Activated naive CD8-positive, alpha-beta T cell (primary cell): ENCODE measurements at regions not wholly inside any gene's neighbourhood (a gene's known extent, or its start where the extent isn't known, plus 50 kb on each side); places are given as distances from the start of the nearest gene placed in this dataset.

ENCODE experiments used
- H3K27ac Mint-ChIP-seq: one replicate; pipeline ENCODE4 v1.8.0; 2021; ENCODE audit warnings: mixed read lengths
- H3K27me3 Mint-ChIP-seq: one replicate; pipeline ENCODE4 v1.8.0; 2021; ENCODE audit warnings: mixed read lengths
- H3K36me3 Mint-ChIP-seq: one replicate; pipeline ENCODE4 v1.8.0; 2021; ENCODE audit warnings: mixed read lengths
- H3K4me1 Mint-ChIP-seq: one replicate; pipeline ENCODE4 v1.8.0; 2021; ENCODE audit warnings: low read depth, mixed read lengths
- H3K4me3 Mint-ChIP-seq: one replicate; pipeline ENCODE4 v1.8.0; 2021; ENCODE audit warnings: mild to moderate bottlenecking, mixed read lengths
- H3K9me3 Mint-ChIP-seq: one replicate; pipeline ENCODE4 v1.8.0; 2021; ENCODE audit warnings: low read depth, mixed read lengths

DNA sequence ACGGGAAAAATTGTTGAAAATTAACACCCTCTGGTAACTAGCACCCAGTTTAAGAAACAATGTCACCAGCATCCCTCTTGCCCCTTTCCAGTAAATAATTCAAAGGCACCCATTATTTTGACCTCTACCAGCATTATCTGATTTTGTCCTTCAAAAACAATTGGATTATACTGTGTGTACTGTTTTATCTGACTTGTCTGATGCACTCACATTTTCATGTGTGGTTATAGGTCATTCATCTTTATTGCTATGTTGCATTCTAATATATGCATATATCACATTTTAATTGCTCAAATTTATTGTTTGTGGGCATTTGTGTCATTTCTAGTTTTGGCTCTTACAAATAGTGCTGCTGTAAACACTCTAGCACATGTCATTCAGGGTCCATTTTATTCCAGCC, 260.9 kb upstream of the PRDM1 start:
- H3K36me3 Mint-ChIP-seq: peaks cover 6% of the 10 kb centered on the region
- H3K4me3 Mint-ChIP-seq: no peak overlapping the region
- peaks cover 5% of the 10 kb centered on the region for H3K27me3 Mint-ChIP-seq
- H3K9me3 Mint-ChIP-seq: peaks cover 7% of the 10 kb centered on the region
- no peak overlapping the region for H3K27ac Mint-ChIP-seq
- no peaks in the 10 kb centered on the region for H3K4me1 Mint-ChIP-seq

DNA sequence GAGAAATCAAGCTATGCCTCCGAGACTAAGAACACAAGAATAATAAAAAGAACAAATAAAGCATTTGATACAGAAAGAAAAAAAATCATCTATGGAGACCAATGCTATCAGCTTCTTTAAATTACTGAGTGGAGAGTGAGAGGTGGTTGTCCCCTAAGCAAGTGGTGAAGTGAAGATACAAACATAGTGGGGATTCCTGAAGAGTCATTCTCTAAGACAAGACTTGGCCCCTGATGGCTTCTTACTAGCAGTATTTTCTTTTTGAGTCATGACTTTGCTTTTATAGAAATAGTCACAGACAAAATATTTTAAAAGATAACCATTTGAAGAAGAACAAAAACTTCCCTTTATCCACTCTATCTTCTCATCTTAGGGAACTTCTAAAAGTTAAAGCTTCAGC, 261.4 kb upstream of the PRDM1 start:
- H3K4me3 Mint-ChIP-seq: no peak overlapping the region
- H3K27ac Mint-ChIP-seq: no peak overlapping the region
- peaks cover 7% of the 10 kb centered on the region for H3K9me3 Mint-ChIP-seq
- peaks cover 5% of the 10 kb centered on the region for H3K27me3 Mint-ChIP-seq
- H3K36me3 Mint-ChIP-seq: peaks cover 6% of the 10 kb centered on the region
- no peaks in the 10 kb centered on the region for H3K4me1 Mint-ChIP-seq

DNA sequence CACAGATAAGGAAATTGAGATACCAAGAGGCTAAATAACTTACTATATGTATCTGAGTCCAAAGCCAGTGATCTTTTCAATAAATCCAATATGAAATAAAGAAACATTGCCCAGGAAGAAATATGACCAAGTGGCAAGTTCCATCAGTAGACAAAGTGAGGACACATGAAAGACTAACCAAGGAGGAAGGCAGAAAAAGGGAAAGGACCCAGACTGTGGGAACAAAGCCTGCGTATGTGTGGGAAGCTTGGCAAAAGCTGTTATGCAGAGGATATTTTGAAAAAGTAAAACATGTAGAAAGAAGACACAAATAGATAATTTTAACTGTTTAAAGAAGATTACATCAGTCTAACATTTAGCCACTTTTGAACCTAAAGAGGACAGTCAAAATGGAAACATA, 264.4 kb upstream of the PRDM1 start:
- Mint-ChIP-seq H3K4me1 (no peaks in the 10 kb centered on the region), H3K27ac (no peak overlapping the region), H3K4me3 (no peak overlapping the region), H3K36me3 (peaks cover 6% of the 10 kb centered on the region), H3K9me3 (peaks cover 7% of the 10 kb centered on the region), H3K27me3 (peaks cover 2% of the 10 kb centered on the region)

DNA sequence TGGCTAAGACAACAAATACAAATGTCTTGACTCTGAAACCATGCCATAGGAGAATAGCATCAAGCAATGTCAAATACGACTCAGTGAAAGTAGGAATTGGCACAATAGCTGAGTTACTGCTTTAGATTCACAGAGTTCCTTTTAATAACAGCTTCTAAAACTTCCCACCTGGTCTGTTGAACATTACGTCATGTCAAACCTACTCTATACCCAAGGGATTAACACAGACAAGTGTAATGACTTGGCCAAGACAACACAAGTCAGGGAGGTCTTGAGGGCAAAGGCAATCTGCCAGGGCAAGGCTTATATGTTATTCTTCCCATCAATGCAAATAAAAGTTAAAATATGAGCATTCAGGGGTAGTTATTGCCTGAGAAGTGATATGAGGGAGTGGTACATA, 265.1 kb upstream of the PRDM1 start:
- Mint-ChIP-seq H3K36me3 (peaks cover 4% of the 10 kb centered on the region), H3K9me3 (peaks cover 7% of the 10 kb centered on the region), H3K27ac (no peak overlapping the region), H3K4me3 (no peak overlapping the region), H3K4me1 (no peaks in the 10 kb centered on the region), H3K27me3 (no peaks in the 10 kb centered on the region)

DNA sequence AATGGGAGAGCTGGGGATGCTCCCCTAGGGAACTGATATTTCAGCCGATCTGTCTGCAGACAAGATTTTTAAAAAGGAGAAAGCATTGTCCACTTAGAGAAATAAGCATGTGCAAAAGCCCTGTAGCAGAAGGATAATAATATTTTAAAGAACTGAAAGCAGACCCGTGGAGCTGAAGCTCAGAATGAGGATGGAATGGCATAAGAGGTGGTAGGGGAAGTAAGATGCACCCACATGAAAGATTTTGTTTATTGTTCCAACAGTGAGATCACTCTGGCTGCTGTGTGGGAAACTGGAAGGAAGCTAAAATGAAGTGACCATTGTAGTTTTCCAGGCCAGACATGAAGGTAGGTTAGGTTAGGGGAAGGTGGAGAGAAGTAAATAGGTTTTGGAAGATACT, 266.4 kb upstream of the PRDM1 start:
- peaks cover 7% of the 10 kb centered on the region for H3K9me3 Mint-ChIP-seq
- no peak overlapping the region for H3K27ac Mint-ChIP-seq
- H3K4me3 Mint-ChIP-seq: no peak overlapping the region
- peaks cover 3% of the 10 kb centered on the region for H3K4me1 Mint-ChIP-seq
- no peaks in the 10 kb centered on the region for H3K27me3 Mint-ChIP-seq
- H3K36me3 Mint-ChIP-seq: peaks cover 4% of the 10 kb centered on the region

DNA sequence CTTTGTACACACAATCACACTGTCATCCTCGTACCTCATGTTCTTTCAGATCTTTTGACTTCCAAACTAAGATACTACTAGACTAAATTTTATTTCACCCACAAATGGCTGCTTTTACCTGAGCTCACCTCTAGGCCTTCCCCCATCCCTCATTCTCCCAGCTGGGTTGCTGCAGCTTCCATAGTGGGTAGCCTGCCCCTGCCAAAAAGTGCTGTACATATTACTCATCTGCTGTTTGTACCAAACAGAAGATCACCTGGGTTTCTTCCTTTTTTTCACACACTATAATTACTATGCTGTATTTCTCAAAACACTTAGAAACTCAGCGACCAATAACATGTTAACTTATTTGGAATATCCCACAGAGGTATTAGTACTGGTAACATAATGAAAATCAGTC, 267.6 kb upstream of the PRDM1 start:
- no peaks in the 10 kb centered on the region for H3K27me3 Mint-ChIP-seq
- no peak overlapping the region for H3K27ac Mint-ChIP-seq

DNA sequence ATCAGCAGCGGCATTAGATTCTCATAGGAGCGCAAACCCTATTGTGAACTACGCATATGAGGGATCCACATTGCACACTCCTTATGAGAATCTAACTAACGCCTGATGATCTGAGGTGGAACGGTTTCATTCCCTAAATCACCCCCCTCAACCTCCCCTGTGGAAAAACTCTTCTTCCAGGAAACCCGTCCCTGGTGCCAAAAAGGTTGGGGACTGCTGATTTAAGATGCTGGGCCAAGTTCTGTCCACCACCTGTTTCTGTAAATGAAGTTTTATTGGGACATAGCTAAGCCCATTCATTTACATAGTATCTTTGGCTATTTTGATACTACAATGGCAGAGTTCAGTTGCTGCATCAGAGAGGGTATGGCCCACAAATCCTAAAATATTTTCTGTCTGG, 268.2 kb upstream of the PRDM1 start:
- Mint-ChIP-seq H3K27ac (no peak overlapping the region), H3K27me3 (no peaks in the 10 kb centered on the region), H3K4me1 (peaks cover 3% of the 10 kb centered on the region), H3K36me3 (peaks cover 4% of the 10 kb centered on the region), H3K4me3 (no peak overlapping the region), H3K9me3 (peaks cover 7% of the 10 kb centered on the region)

More for the DNA sequence above, 267.6 kb upstream of the PRDM1 start:
- peaks cover 4% of the 10 kb centered on the region for H3K36me3 Mint-ChIP-seq
- H3K4me3 Mint-ChIP-seq: no peak overlapping the region
- H3K4me1 Mint-ChIP-seq: peaks cover 3% of the 10 kb centered on the region
- H3K9me3 Mint-ChIP-seq: peaks cover 7% of the 10 kb centered on the region

DNA sequence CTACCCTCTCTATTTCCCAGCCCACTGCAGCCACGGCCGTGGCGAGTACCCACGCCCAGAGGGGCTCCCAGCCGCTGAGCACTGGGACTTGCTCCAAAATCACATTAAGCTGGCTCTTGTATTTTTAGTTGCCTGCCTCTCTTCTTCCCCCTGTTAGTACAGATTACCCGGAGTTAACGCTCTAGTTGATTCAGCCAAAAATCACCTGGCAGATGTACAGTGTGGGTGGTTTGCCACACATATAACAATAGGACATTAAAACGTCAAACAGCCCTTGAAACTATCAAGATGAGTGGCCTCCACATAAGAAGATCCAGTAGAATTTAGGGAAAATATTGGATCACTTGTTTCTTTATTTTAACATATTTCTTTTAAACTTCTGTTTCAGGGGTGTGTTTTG, 268.8 kb upstream of the PRDM1 start:
- peaks cover 3% of the 10 kb centered on the region for H3K4me1 Mint-ChIP-seq
- H3K9me3 Mint-ChIP-seq: peaks cover 6% of the 10 kb centered on the region
- H3K36me3 Mint-ChIP-seq: peaks cover 4% of the 10 kb centered on the region
- no peak overlapping the region for H3K4me3 Mint-ChIP-seq
- no peak overlapping the region for H3K27ac Mint-ChIP-seq
- H3K27me3 Mint-ChIP-seq: no peaks in the 10 kb centered on the region

DNA sequence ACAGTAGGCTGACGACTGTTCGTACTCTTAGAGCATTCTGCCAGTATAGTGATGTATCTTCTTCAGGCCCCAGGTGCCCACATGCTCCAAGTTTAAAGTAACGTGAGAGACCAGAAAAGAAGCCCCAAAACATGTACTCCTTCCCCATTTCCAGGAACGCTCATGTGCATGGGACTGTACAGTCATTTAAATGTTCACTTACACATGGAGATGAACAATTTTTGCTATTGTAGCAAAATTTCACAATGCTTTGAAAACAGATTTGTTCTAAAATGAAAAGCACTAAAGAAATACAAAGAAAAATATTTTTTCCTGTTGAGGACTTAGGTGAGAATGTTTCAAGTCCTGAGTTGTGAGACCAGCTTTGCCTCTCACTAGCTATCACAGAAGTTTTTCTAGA, 269.3 kb upstream of the PRDM1 start:
- Mint-ChIP-seq H3K27ac (no peak overlapping the region), H3K4me3 (no peak overlapping the region), H3K9me3 (peaks cover 3% of the 10 kb centered on the region), H3K4me1 (peaks cover 3% of the 10 kb centered on the region), H3K36me3 (peaks cover 4% of the 10 kb centered on the region), H3K27me3 (no peaks in the 10 kb centered on the region)

DNA sequence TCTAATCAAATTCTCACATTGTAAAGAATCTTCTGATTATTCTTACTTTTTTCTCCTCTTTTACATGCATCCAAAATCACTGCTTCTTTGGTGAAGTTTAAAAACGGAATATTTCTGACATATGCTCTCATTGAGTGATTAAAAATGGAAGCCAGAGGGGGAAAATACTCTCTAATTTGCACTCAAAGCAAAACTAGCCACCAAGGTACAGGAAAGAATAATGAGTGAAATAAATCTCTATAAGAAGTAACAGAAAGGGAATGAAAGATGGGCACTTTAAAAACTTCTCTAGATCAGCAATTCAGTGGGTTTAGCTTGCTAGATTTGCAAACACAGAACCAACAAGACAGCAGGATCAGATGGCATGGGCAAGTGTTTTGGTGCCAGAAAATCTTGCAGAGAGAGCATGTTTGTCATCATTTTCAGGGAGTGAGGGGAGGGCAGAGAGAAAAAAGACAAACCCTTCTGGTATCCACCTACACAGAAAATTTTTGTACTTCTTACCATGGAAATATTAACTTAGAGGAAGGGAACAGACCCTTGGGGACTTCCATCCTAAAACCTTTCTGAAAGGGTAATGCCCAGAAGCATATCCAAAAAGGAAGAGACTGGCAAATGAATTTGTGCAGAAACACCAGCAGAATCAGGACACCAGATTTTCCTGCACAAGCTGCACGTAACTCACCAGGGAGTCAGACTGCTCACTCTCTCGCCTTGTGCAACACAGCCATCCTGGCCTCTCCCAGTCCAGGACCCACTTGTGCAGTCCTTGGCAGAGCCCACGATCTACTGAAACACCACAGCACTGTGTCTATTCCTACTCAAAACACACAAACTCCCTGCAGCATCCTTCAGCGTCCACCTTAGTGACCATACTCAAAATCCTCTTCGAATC, 270.2 kb upstream of the PRDM1 start:
- Mint-ChIP-seq H3K4me3 (no peak overlapping the region), H3K4me1 (peaks cover 3% of the 10 kb centered on the region), H3K27me3 (no peaks in the 10 kb centered on the region), H3K9me3 (no peaks in the 10 kb centered on the region), H3K36me3 (no peaks in the 10 kb centered on the region), H3K27ac (no peak overlapping the region)

DNA sequence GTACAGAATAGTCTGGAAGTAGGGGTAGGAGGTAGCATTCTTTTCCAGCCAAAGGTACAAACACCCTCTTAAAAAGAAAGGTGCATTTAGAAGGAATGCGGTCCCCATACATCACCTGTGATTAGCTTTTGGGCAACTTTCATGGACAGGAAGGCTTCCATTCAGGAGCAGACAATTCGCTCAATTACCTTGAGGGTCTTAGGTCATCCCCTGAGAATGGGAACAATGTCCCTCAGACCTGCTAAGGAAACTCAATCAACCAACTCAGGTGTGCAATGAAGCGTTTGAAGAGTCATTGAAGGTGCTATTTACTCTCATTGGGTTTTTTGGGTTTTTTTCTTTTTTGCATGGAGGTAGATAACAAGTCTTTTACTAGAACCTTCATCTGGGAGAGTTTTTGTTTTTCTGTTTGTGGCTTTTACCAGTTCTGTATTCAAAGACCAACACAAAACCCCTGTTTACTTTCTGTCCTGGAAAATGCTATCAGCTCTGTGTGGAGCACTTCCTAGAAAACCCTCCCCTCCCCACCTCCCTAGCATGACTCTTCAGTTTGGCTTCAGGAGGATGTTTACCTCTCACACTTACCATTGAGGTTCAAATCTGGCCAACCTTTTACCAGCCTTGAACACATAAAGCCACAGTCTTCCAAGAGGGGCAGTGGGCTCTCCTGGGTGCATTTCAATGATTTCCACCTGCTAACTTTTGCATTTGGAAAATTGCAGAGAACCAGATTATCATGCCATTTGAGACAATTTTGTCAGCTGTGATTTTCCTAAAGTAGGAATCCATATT, 271.2 kb upstream of the PRDM1 start:
- H3K27me3 Mint-ChIP-seq: no peaks in the 10 kb centered on the region
- H3K4me3 Mint-ChIP-seq: no peak overlapping the region
- no peak overlapping the region for H3K27ac Mint-ChIP-seq
- peaks cover 12% of the 10 kb centered on the region for H3K4me1 Mint-ChIP-seq
- no peaks in the 10 kb centered on the region for H3K9me3 Mint-ChIP-seq
- no peaks in the 10 kb centered on the region for H3K36me3 Mint-ChIP-seq

DNA sequence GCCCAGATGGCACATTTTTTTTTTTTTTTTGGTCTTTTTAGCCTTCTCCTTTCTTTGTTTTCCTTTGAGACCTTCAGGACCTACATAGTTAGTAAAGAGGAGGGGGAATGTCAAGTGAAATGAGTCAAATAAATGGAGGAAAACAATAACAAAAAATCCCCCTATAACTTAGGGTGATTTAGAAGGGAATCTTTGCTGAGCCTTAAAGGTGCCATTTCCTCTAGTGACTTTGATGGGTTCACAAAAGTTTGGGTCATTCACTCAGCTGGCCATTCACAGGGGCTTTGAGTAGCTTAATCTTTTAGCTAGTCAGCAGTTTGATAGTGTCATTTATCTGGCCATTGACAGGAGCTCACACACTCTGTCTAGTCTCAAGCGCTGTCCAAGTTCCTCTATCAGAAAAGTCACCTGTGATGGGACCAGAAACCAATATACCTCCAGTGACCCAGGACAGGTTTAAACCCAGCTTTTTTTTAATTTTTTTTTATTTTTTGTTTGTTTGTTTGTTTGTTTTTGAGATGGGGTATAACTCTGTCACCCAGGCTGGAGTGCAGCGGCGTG, 275.1 kb upstream of the PRDM1 start:
- Mint-ChIP-seq H3K27ac (no peak overlapping the region), H3K4me3 (no peak overlapping the region), H3K27me3 (no peaks in the 10 kb centered on the region), H3K4me1 (peaks cover 21% of the 10 kb centered on the region), H3K36me3 (no peaks in the 10 kb centered on the region), H3K9me3 (no peaks in the 10 kb centered on the region)

DNA sequence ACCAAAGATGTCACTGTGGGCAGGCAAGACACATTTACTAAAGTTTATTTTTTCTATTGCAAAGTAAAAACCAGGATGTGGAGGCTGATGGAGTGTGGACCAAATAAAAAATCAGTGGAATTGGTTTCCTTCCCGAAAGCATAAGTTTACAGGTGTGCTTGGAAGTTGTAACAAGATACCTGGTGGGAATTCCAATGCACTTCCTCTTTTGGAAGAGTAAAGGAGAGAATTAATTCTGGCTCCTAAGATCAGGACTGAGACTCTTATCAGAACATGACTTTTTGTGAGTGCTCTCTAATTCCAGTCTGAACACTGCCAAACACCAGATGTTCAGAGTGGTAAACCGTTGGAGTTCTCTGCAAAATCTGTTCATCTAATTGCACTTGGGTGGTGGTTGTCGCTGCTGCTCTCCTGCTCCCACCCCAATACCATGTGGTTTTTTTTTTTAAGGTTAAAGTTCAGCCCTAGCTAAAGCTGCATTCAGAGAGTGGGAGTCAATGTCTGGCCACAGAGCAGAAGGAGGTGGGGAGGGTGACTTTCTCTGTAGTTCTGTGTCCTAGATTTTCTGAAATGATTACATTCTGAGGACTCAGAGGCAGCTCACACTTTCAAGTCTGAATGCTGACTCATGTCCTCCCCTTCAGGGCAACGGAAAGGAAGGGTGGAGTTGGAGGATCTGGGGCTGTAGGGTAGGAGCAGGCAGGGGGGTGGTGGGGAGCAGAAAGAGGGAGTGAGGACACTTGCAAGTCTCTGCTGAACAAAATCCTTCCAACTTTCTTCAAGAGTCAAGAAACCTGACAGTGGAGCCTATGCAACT, 275.8 kb upstream of the PRDM1 start:
- Mint-ChIP-seq H3K36me3 (no peaks in the 10 kb centered on the region), H3K4me3 (peak overlapping the region; percentile 5), H3K27ac (no peak overlapping the region), H3K27me3 (no peaks in the 10 kb centered on the region), H3K4me1 (peaks cover 20% of the 10 kb centered on the region), H3K9me3 (no peaks in the 10 kb centered on the region)

DNA sequence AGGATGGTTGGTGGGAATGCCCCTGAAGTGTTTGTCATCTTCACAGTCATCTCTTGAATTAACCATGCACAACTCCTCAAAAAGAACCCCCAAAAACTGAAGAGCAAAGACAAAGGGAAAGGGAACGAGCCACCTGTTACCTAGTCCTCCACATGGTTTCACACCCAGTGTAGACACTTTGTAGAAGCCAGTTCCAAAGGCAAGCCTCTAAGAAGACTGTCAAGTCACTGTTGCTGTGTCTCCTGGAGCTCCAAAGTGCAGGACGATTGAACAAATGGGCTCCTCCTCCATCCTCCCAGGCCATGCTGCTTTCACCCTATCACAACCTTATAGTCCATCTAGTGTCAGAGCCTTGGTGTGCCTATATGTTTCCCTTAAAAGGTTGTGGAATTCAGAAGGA, 277.6 kb upstream of the PRDM1 start:
- H3K36me3 Mint-ChIP-seq: no peaks in the 10 kb centered on the region
- H3K9me3 Mint-ChIP-seq: no peaks in the 10 kb centered on the region
- no peak overlapping the region for H3K4me3 Mint-ChIP-seq
- H3K27me3 Mint-ChIP-seq: no peaks in the 10 kb centered on the region
- H3K4me1 Mint-ChIP-seq: peaks cover 18% of the 10 kb centered on the region
- H3K27ac Mint-ChIP-seq: no peak overlapping the region
